T1000 (cell line): ENCODE measurements at regions not wholly inside any gene's neighbourhood (a gene's known extent, or its start where the extent isn't known, plus 50 kb on each side); places are given as distances from the start of the nearest gene placed in this dataset.

ENCODE experiments used
- DNase-seq: peaks from one replicate; lab custom pipeline; 2025; ENCODE audit warnings: mixed read lengths; lab: John Stamatoyannopoulos, UW

DNA sequence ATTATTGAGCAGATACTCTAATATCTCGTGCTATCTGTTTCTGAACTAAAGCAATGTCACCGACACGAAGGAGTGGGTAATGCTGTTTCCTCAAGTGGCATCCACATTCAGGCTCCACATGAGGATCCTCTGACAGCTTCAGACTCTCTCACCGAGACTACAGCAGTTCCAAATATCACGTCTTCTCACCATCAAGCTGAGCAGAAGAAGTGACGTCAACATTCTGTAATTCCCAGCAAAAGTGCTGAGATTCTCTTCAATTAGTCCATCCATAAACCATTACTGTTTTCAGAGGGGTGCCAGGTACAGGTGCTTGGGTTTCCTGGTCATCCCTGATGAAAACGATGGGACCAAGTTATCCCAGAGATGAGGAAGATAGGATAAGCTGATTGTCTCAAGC is 110.0 kb upstream of the DACH1 start:
- no peak for DNase-seq

DNA sequence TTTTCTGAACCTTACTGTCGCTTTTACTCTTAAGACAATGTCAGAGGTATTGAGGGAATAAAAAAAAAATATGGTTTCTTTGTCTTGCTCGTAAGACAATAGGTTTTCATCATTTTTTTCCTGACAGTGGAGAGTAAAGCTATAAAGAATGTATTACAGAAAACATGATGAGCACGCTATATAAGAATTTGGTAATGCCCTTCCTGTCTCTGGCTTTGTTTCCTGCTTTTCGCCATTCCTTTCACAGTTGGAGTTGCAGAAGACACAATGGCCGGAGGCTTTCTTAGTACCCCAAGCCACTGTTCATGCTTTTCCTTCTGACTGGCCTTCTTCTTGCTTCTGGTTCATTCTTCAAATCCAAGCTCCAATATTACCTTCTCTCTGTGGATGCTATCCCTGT is 101.0 kb upstream of the DACH1 start:
- DNase-seq, result no peak

DNA sequence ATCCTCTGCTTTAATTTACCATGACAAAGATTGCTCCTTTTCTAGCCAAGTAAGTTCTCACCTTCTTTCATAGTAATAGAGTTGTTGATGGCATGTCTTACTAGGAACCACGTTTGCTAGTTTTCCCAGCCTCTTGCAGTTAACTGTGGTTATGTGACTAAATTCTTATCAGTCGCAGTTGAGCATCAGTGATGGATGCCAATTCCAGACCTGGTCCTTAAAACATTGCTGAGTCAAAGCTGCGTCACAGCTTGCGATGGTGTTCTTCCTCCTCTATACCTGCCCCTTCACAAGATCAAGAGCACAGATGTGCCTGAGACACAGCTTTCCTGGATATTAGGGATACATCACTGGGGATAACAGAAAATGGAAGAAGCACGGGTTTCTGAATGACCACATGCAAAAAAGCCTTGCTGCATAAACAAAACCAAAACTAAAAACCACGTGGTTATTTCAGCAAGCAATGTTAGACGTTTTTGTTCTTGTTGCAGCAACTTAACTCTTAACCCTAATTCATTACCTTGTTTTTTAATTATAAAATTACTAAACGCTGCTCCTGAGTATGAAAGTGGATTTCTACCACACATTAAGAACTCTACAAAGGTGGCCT is 97.6 kb upstream of the DACH1 start:
- no peak for DNase-seq

DNA sequence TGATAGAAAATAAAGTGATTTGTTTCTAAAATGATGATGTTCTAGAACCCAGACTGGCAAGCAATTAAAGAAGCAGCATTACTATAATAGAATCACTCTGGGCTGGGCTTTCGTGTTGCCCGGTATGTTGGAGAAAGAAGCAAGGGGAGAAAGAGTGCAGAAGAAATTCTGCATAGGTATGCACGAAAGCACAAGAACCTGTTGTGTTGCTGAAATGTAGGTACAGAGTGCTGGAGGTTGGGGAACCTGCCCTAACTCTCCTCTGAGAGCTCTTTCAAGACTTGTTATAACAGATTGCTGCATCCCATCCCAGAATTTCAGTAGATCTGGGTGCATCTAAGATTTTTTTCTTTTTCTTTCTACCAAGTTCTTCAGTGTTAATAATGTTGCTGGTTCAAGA is 95.7 kb upstream of the DACH1 start:
- DNase-seq, result no peak

DNA sequence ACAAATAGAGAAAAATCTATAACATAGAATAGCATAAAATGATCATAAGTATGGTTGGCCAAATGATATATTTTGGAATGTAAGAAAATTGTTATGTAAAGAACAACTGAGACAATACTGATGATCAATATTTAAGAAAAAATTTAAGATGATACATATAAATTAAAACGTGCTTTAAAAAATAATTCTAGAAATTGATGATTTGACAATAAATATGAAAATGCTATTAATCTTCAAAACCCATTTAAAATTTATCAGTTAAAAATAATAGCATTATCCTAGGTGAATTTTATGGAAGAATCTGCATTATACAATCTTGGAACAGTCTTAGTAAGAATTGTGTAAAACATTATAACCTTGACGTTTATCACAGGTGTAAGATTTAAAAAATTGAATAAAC is 95.1 kb upstream of the DACH1 start:
- no peak for DNase-seq

DNA sequence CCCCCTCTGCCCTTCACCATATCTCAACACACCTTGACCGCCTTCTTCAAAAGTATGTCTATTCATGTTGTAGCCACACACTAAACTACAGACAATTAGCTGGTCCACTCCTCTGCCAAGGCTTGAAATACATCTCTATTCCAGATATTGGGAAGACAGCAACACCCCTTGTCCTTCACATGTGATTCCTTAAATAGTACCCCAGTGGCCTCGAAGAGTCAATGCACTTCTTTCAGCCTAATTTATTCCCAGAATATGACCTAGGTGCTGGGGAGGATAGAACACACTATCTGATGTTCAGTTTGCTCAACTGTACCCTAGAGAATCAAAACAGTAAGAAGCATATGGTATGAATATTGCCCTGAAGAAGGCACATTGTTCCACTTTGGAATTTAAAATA is 82.4 kb upstream of the DACH1 start:
- DNase-seq, result no peak

DNA sequence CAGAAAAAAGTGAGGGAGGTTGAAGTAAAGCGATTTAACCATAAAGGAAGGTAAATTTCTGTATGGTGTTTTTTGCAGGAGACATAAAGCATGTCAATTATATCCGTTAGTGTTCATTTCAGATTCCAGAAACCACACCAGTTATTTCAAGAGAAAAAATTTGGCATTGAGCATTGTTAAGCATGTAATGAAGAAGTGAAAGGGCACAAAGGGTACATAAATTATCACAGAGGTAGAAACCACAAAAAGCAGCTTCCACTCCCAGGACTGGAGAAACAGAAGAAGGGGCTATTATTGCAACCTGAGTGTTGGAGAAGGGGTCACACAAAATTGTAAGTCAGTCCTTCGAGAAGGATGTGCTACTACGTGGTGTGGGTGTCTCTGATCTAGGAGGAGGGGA is 72.2 kb upstream of the DACH1 start:
- no peak for DNase-seq

DNA sequence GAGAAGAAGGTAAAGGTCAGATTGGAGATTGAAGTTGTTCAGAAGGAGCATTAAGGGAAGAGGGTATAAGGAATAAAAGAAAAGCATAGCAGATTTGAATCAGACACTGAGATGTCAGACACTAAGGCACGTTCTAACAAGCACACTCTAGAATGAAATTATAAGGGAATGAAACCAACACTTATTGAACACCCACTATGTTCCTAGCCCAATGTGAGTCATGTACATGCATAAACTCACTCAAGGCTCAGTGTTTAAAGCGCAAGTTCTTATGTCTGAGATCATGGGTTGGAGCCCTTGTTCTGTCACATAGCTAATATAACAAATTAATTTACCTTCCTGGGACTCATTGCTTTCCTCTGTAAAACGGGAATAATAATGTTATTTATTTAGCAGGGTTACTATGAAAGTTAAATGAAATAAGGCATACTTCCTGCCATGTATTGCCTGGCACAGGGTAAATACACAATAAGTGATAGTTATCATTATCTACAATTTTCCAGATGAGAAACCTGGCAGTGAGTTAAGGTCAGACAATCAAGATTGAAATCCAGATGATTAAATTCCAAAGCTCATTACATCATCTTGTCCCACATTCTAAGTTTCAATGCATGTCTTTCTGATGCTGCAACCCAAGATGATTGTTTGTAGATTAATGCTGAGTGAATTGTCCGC is 68.3 kb upstream of the DACH1 start:
- DNase-seq, result no peak

DNA sequence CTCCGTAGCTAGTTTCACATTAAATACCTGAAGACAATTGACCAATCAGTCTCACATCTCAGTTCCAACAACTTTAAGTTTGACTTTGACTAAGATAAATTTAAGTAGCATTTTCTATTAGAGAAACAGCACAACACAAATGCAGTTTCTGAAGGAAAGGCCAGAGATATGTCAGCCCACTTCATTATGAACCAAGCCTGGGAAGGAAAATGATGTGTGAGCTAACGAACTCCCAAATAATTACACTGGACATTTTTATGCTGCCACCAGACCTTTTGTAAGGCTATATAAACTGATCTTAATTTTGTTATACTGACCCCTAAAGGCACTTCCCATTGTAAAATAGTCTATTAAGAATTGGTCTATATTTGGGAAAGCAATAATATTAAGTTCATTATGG is 57.9 kb upstream of the DACH1 start:
- no peak for DNase-seq

DNA sequence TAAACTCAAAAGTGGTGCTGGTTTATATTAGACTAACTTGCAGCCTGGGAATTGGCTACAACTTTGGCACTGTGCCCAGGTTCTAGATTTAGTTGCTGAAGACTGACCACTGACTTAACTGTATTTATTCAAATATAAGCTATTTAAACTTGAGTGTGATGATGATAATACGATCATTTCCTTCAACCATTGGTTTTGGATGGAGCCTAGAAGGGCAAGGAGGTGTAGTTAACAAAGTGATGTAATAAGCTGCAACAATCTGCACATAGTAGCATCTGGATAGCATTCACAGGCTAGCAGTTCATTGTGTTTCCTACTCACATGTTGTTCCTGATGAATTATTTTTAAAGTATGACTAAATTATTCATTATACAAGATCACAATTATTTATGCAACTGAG is 55.2 kb upstream of the DACH1 start:
- no peak for DNase-seq
